SK-N-SH treated with all-trans-retinoic acid at 6 μM for 48 hours (cell line): ENCODE measurements at regions not wholly inside any gene's neighbourhood (a gene's known extent, or its start where the extent isn't known, plus 50 kb on each side); places are given as distances from the start of the nearest gene placed in this dataset.

Source experiments
- ATAC-seq: fragments of 200-7000 bp; cut with Tn5 transposase; 3 replicates; pipeline ENCODE4 v1.9.1; 2020; ENCODE audit warnings: mild to moderate bottlenecking, moderate library complexity
- ARNTL ChIP-seq: fragments of 450-650 bp; formaldehyde crosslinking; IDR thresholded peaks from 2 replicates; pipeline ENCODE4 v1.5.0; 2020; ENCODE audit warnings: low read depth, mild to moderate bottlenecking, moderate library complexity, borderline replicate concordance
- BACH2 ChIP-seq: fragments of 250-450 bp; sonication (Bioruptor Pico); IDR thresholded peaks from 2 replicates; pipeline ENCODE4 v1.9.0; 2021; ENCODE audit warnings: mild to moderate bottlenecking, borderline replicate concordance
- CSDC2 ChIP-seq: fragments of 250-450 bp; sonication (Bioruptor Pico); IDR thresholded peaks from 2 replicates; pipeline ENCODE4 v1.5.0; 2020; ENCODE audit warnings: mild to moderate bottlenecking, moderate library complexity
- ESRRG ChIP-seq: fragments of 250-450 bp; sonication (Bioruptor Pico); IDR thresholded peaks from 2 replicates; pipeline ENCODE4 v1.6.1; 2021; ENCODE audit warnings: mild to moderate bottlenecking
- GLIS3 ChIP-seq: fragments of 250-450 bp; sonication (Bioruptor Pico); IDR thresholded peaks from 2 replicates; pipeline ENCODE4 v1.5.0; 2020; ENCODE audit warnings: mild to moderate bottlenecking, moderate library complexity
- ISL1 ChIP-seq: fragments of 250-450 bp; sonication (Bioruptor Pico); IDR thresholded peaks from 2 replicates; pipeline ENCODE4 v2.1.2; 2022; ENCODE audit warnings: mild to moderate bottlenecking, moderate library complexity
- PPARA ChIP-seq: fragments of 250-450 bp; sonication (Bioruptor Pico); IDR thresholded peaks from 2 replicates; pipeline ENCODE4 v1.5.0; 2020; ENCODE audit warnings: mild to moderate bottlenecking, borderline replicate concordance
- SNAI2 ChIP-seq: fragments of 250-450 bp; sonication (Bioruptor Pico); IDR thresholded peaks from 2 replicates; pipeline ENCODE4 v1.5.0; 2020; ENCODE audit warnings: mild to moderate bottlenecking, moderate library complexity
- TCF4 ChIP-seq: fragments of 250-450 bp; sonication (Bioruptor Pico); IDR thresholded peaks from 2 replicates; pipeline ENCODE4 v1.8.0; 2021; ENCODE audit warnings: mild to moderate bottlenecking, moderate library complexity, borderline replicate concordance
- TOX ChIP-seq: fragments of 250-450 bp; sonication (Bioruptor Pico); IDR thresholded peaks from 2 replicates; pipeline ENCODE4 v1.8.0; 2021; ENCODE audit warnings: mild to moderate bottlenecking, moderate library complexity, borderline replicate concordance
- ZC3H10 ChIP-seq: fragments of 250-450 bp; sonication (Bioruptor Pico); IDR thresholded peaks from 2 replicates; pipeline ENCODE4 v1.5.1; 2021; ENCODE audit warnings: mild to moderate bottlenecking, moderate library complexity
- ZFP3 ChIP-seq: fragments of 250-450 bp; sonication (Bioruptor Pico); IDR thresholded peaks from 2 replicates; pipeline ENCODE4 v1.5.0; 2020; ENCODE audit warnings: mild to moderate bottlenecking, moderate library complexity
- ZFP30 ChIP-seq: fragments of 450-650 bp; formaldehyde crosslinking; IDR thresholded peaks from 2 replicates; pipeline ENCODE4 v1.5.0; 2022; ENCODE audit warnings: mild to moderate bottlenecking, moderate library complexity
- ZNF565 ChIP-seq: fragments of 450-650 bp; formaldehyde crosslinking; conservative IDR thresholded peaks from 2 replicates; pipeline ENCODE4 v1.5.0; 2020; ENCODE audit warnings: low read depth, mild to moderate bottlenecking, moderate library complexity
- ZNF70 ChIP-seq: fragments of 450-650 bp; formaldehyde crosslinking; IDR thresholded peaks from 2 replicates; pipeline ENCODE4 v1.5.0; 2020; ENCODE audit warnings: mild to moderate bottlenecking, moderate library complexity
- ZNF8 ChIP-seq: fragments of 450-650 bp; formaldehyde crosslinking; IDR thresholded peaks from 2 replicates; pipeline ENCODE4 v1.5.0; 2020; ENCODE audit warnings: mild to moderate bottlenecking, moderate library complexity
- TF ChIP-seq, protein P1 (sequence below): fragments of 250-450 bp; sonication (Bioruptor Pico); IDR thresholded peaks from 2 replicates; pipeline ENCODE4 v1.5.1; 2020; ENCODE audit warnings: low read depth, mild to moderate bottlenecking, moderate library complexity
- TF ChIP-seq, protein P2 (sequence below): fragments of 250-450 bp; sonication (Bioruptor Pico); IDR thresholded peaks from 2 replicates; pipeline ENCODE4 v1.8.0; 2021; ENCODE audit warnings: low read depth, mild to moderate bottlenecking, moderate library complexity, borderline replicate concordance
- TF ChIP-seq, protein P3 (sequence below): fragments of 250-450 bp; sonication (Bioruptor Pico); IDR thresholded peaks from 2 replicates; pipeline ENCODE4 v1.5.0; 2020; ENCODE audit warnings: mild to moderate bottlenecking, moderate library complexity
- TF ChIP-seq, protein P4 (sequence below): fragments of 250-450 bp; sonication (Bioruptor Pico); IDR thresholded peaks from 2 replicates; pipeline ENCODE4 v1.8.0; 2020; ENCODE audit warnings: mild to moderate bottlenecking, moderate library complexity, borderline replicate concordance
- TF ChIP-seq, protein P5 (sequence below): fragments of 250-450 bp; sonication (Bioruptor Pico); IDR thresholded peaks from 2 replicates; pipeline ENCODE4 v1.5.1; 2021; ENCODE audit warnings: mild to moderate bottlenecking, moderate library complexity

DNA sequence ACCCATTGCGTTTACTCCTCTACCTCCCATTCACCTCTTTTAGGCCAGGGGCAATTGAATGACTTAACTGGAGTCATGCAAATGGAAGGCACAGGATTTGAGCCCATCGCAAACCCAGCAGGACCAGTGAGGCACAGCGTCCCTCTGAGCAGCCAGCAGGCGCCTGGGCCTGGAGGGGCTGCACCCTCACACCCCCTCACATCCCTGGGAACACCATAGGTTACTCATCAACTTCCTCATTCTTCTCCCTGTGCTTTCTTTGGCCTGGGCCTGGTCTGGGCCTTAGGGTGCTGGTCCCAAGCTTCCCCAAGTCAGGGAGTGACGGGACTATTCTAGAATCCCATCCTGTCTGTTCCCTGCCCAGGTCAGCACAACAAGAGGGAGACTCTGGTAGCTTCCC, 169.4 kb upstream of the EEPD1 start:
- TF ChIP-seq, protein P1, sequence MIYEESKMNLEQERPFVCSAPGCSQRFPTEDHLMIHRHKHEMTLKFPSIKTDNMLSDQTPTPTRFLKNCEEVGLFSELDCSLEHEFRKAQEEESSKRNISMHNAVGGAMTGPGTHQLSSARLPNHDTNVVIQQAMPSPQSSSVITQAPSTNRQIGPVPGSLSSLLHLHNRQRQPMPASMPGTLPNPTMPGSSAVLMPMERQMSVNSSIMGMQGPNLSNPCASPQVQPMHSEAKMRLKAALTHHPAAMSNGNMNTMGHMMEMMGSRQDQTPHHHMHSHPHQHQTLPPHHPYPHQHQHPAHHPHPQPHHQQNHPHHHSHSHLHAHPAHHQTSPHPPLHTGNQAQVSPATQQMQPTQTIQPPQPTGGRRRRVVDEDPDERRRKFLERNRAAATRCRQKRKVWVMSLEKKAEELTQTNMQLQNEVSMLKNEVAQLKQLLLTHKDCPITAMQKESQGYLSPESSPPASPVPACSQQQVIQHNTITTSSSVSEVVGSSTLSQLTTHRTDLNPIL, result no peak
- TF ChIP-seq ZNF8 (CRISPR knock-in tag), result no peak
- no peak for TF ChIP-seq SNAI2 (CRISPR knock-in tag)
- TF ChIP-seq ZNF70 (CRISPR knock-in tag), result no peak
- TF ChIP-seq TCF4, result no peak
- TF ChIP-seq TOX, result no peak
- TF ChIP-seq, protein P2, sequence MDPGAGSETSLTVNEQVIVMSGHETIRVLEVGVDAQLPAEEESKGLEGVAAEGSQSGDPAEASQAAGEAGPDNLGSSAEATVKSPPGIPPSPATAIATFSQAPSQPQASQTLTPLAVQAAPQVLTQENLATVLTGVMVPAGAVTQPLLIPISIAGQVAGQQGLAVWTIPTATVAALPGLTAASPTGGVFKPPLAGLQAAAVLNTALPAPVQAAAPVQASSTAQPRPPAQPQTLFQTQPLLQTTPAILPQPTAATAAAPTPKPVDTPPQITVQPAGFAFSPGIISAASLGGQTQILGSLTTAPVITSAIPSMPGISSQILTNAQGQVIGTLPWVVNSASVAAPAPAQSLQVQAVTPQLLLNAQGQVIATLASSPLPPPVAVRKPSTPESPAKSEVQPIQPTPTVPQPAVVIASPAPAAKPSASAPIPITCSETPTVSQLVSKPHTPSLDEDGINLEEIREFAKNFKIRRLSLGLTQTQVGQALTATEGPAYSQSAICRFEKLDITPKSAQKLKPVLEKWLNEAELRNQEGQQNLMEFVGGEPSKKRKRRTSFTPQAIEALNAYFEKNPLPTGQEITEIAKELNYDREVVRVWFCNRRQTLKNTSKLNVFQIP (CRISPR knock-in tag), result no peak
- no peak for TF ChIP-seq GLIS3 (CRISPR knock-in tag)
- TF ChIP-seq, protein P3, sequence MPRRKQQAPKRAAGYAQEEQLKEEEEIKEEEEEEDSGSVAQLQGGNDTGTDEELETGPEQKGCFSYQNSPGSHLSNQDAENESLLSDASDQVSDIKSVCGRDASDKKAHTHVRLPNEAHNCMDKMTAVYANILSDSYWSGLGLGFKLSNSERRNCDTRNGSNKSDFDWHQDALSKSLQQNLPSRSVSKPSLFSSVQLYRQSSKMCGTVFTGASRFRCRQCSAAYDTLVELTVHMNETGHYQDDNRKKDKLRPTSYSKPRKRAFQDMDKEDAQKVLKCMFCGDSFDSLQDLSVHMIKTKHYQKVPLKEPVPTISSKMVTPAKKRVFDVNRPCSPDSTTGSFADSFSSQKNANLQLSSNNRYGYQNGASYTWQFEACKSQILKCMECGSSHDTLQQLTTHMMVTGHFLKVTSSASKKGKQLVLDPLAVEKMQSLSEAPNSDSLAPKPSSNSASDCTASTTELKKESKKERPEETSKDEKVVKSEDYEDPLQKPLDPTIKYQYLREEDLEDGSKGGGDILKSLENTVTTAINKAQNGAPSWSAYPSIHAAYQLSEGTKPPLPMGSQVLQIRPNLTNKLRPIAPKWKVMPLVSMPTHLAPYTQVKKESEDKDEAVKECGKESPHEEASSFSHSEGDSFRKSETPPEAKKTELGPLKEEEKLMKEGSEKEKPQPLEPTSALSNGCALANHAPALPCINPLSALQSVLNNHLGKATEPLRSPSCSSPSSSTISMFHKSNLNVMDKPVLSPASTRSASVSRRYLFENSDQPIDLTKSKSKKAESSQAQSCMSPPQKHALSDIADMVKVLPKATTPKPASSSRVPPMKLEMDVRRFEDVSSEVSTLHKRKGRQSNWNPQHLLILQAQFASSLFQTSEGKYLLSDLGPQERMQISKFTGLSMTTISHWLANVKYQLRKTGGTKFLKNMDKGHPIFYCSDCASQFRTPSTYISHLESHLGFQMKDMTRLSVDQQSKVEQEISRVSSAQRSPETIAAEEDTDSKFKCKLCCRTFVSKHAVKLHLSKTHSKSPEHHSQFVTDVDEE (CRISPR knock-in tag), result no peak
- TF ChIP-seq, protein P4, sequence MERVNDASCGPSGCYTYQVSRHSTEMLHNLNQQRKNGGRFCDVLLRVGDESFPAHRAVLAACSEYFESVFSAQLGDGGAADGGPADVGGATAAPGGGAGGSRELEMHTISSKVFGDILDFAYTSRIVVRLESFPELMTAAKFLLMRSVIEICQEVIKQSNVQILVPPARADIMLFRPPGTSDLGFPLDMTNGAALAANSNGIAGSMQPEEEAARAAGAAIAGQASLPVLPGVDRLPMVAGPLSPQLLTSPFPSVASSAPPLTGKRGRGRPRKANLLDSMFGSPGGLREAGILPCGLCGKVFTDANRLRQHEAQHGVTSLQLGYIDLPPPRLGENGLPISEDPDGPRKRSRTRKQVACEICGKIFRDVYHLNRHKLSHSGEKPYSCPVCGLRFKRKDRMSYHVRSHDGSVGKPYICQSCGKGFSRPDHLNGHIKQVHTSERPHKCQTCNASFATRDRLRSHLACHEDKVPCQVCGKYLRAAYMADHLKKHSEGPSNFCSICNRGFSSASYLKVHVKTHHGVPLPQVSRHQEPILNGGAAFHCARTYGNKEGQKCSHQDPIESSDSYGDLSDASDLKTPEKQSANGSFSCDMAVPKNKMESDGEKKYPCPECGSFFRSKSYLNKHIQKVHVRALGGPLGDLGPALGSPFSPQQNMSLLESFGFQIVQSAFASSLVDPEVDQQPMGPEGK (CRISPR knock-in tag), result no peak
- no peak for TF ChIP-seq ZNF565
- TF ChIP-seq BACH2, result no peak
- no peak for TF ChIP-seq ARNTL (CRISPR knock-in tag)
- no peak for TF ChIP-seq ZC3H10
- TF ChIP-seq ZFP30 (CRISPR knock-in tag), result no peak
- TF ChIP-seq CSDC2 (CRISPR knock-in tag), result no peak
- TF ChIP-seq ESRRG (CRISPR knock-in tag), result no peak
- no peak for TF ChIP-seq PPARA
- no peak for TF ChIP-seq ISL1 (CRISPR knock-in tag)
- no peak for ATAC-seq

DNA sequence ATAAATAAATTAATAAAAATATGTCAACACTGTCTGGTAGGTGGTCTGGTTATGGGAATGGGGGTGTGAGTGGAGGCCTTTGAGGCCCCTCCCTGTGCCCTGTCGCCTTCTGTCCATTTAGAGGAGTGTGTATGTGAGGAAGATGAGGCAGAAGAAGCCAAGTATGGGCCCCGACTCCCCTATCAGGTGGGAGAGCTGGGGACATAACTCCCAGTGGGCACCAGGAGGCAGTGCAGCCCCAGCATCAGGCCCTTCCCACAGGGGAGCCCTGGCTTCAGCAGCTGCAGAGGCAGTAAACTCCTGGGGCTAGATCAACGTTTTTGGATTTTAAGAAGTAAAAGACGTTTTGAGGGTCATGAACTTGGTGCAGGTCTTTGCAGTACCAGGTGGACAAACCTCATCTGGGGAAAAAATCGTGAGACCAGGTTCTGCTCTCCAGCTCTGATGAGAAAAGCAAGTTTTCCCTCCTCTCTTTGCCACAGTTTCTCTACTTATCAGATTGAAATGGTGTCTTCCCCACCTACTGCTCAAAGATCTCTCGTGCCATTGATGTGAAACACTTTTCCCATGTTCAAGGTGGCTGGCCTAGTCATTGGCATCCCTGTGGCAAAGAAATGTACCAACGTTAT, 167.8 kb upstream of the EEPD1 start:
- ATAC-seq, result peak; percentile 100
- TF ChIP-seq CSDC2 (CRISPR knock-in tag), result no peak

DNA sequence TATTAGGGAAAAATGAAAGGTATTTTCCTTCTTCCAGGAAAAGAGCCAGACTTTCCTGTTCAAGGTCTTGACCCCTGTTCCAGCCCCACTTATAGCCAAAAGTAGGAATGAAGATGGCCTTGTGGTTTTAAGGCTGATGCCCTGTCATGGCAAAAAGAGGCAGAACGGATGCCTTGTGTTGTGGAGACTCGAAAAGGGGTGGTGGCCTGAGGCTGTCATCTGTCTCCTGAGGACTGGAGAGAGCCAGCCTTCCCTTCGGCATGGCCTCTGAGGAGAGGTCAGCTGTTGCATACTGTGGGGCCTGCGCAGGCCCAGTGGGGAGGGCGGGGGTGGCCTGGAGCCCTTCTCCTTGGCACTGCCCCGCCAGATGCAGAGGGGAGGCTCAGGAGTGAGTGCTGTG, 166.0 kb upstream of the EEPD1 start:
- ATAC-seq, result no peak
- no peak for TF ChIP-seq BACH2

DNA sequence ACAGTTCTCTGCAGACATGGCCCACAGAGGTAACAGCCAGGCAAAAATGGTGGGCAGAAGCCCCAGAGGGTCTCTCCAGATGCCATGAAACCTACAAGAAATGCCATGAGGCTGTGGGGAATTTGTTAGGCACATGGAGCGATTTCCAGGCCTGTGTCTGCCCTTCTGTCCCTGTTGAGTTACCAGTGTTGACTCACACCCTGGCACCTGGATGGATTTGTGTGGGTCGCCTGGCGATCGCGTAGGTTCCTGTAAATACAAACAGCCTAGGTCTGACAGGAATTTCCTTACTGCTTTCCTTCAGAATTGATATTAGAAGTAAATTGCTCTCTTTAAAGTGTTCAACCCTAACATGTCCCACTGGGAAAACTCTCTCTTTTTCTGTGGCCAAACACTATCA, 164.9 kb upstream of the EEPD1 start:
- TF ChIP-seq, protein P1, result no peak
- TF ChIP-seq ISL1 (CRISPR knock-in tag), result no peak
- TF ChIP-seq ARNTL (CRISPR knock-in tag), result no peak
- TF ChIP-seq ZFP3 (CRISPR knock-in tag), result no peak
- TF ChIP-seq, protein P3 (CRISPR knock-in tag), result no peak
- TF ChIP-seq ZNF8 (CRISPR knock-in tag), result no peak
- TF ChIP-seq ZNF70 (CRISPR knock-in tag), result no peak
- TF ChIP-seq GLIS3 (CRISPR knock-in tag), result no peak
- TF ChIP-seq ESRRG (CRISPR knock-in tag), result no peak
- TF ChIP-seq, protein P5, sequence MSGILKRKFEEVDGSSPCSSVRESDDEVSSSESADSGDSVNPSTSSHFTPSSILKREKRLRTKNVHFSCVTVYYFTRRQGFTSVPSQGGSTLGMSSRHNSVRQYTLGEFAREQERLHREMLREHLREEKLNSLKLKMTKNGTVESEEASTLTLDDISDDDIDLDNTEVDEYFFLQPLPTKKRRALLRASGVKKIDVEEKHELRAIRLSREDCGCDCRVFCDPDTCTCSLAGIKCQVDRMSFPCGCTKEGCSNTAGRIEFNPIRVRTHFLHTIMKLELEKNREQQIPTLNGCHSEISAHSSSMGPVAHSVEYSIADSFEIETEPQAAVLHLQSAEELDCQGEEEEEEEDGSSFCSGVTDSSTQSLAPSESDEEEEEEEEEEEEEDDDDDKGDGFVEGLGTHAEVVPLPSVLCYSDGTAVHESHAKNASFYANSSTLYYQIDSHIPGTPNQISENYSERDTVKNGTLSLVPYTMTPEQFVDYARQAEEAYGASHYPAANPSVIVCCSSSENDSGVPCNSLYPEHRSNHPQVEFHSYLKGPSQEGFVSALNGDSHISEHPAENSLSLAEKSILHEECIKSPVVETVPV, result no peak
- TF ChIP-seq ZFP30 (CRISPR knock-in tag), result no peak
- no peak for ATAC-seq
